ENCODE measurements at regions not wholly inside any gene's neighbourhood (a gene's known extent, or its start where the extent isn't known, plus 50 kb on each side); places are given as distances from the start of the nearest gene placed in this dataset.

DNA sequence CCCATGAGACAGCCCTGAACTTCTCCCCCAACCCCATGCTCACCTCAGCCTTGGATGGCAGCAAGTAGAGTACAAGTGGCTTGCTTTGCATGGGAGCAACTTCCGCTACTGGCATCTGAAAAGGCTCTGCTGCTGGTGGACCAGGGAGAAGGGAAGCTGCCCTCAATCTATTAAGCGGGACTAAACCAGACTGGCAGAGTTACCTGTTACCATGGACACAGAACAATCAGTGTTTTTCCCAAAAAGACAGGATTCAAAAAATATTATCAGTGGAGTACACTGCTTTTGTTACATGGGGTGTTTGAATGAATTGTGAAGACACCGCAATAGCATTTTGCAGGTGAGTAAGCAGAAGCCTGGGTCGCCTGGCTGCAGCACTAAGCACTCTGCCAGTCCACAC, 631.4 kb upstream of the B3GAT1 start:
- TF ChIP-seq POLR2A (IDR thresholded peaks at IDR 0.05; ENCODE audit: low read depth) (no peak), EP300 (IDR thresholded peaks at IDR 0.05) (no peak), POLR2AphosphoS5 (IDR thresholded peaks at IDR 0.05) (no peak)
- TF ChIP-seq, protein P1, sequence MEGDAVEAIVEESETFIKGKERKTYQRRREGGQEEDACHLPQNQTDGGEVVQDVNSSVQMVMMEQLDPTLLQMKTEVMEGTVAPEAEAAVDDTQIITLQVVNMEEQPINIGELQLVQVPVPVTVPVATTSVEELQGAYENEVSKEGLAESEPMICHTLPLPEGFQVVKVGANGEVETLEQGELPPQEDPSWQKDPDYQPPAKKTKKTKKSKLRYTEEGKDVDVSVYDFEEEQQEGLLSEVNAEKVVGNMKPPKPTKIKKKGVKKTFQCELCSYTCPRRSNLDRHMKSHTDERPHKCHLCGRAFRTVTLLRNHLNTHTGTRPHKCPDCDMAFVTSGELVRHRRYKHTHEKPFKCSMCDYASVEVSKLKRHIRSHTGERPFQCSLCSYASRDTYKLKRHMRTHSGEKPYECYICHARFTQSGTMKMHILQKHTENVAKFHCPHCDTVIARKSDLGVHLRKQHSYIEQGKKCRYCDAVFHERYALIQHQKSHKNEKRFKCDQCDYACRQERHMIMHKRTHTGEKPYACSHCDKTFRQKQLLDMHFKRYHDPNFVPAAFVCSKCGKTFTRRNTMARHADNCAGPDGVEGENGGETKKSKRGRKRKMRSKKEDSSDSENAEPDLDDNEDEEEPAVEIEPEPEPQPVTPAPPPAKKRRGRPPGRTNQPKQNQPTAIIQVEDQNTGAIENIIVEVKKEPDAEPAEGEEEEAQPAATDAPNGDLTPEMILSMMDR (IDR thresholded peaks at IDR 0.05): no peak

Data from esophagus muscularis mucosa (tissue), 4 donors.